BJ (cell line): ENCODE measurements at regions not wholly inside any gene's neighbourhood (a gene's known extent, or its start where the extent isn't known, plus 50 kb on each side); places are given as distances from the start of the nearest gene placed in this dataset.

ENCODE experiments used
- CTCF ChIA-PET: fragments of 350-600 bp; formaldehyde crosslinking; extraction: SDS; loops from one replicate; lab custom pipeline; 2021; ENCODE audit warnings: antibody characterized with exemption, inconsistent platforms; lab: Yijun Ruan, JAX
- POLR2A ChIA-PET: fragments of 300-600 bp; sonication (Branson Sonifier 250); formaldehyde crosslinking; extraction: SDS; loops from one replicate; lab custom pipeline; 2021; ENCODE audit warnings: antibody characterized with exemption; lab: Charles Lee
- DNase-seq: peaks from one replicate; pipeline ENCODE4 v3.0.0-alpha.2; 2011; ENCODE audit warnings: low read depth
- H3K27me3 ChIP-seq: 2 replicates; pipeline ENCODE4 v1.6.0; 2011; ENCODE audit warnings: low read length; ENCODE audit not compliant: control insufficient read depth, insufficient read depth
- H3K36me3 ChIP-seq: 2 replicates; pipeline ENCODE4 v1.5.1; 2011; ENCODE audit warnings: low read length; ENCODE audit not compliant: control insufficient read depth, insufficient read depth
- H3K4me3 ChIP-seq: 2 replicates; pipeline ENCODE4 v1.5.1; 2011; ENCODE audit warnings: low read depth, mild to moderate bottlenecking, control low read depth, low read length
- TF ChIP-seq, protein P1 (sequence below): IDR thresholded peaks from 2 replicates; pipeline ENCODE4 v1.5.1; 2011; ENCODE audit warnings: low read depth, mild to moderate bottlenecking, control low read depth, inconsistent platforms, low read length, moderate library complexity; ENCODE audit not compliant: insufficient read depth

DNA sequence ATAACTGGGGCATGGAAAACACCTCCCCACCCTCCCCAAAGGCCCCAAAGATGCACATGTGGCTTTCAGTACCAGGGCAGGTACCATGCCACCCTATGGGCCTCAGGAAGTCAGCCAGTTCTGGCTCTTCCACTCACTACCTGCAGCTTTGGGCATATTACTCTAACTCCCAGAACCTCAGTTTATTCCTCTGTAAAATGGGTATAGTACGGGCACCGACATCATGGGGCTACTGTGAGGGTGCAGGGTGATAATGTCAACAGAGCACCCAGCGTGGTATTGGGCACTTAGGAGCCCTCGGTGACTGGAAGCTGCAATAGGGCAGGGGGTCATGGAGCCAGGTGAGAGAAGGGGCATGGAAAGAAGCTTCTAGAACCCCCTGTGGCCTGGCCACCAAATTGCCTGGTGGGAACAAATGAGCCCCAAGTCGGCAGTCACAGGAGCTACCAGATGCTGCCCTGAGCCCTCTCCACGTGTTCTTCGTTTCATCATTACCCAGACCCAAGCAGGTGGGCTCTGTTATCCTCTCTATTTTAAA lies 512.1 kb downstream of the SHQ1 start:
- ChIA-PET POLR2A (interaction anchor here (0.8 kb wide), 1 partner anchor 13 kb away, joined by 4 read pairs; no protein-coding TSS in a partner anchor), CTCF (interaction anchor here (1.2 kb wide), 1 partner anchor 70 kb away, joined by 4 read pairs; no protein-coding TSS in a partner anchor)
- Histone ChIP-seq H3K4me3 (no peak overlapping the region), H3K36me3 (no peaks in the 10 kb centered on the region), H3K27me3 (no peaks in the 10 kb centered on the region)
- TF ChIP-seq, protein P1, sequence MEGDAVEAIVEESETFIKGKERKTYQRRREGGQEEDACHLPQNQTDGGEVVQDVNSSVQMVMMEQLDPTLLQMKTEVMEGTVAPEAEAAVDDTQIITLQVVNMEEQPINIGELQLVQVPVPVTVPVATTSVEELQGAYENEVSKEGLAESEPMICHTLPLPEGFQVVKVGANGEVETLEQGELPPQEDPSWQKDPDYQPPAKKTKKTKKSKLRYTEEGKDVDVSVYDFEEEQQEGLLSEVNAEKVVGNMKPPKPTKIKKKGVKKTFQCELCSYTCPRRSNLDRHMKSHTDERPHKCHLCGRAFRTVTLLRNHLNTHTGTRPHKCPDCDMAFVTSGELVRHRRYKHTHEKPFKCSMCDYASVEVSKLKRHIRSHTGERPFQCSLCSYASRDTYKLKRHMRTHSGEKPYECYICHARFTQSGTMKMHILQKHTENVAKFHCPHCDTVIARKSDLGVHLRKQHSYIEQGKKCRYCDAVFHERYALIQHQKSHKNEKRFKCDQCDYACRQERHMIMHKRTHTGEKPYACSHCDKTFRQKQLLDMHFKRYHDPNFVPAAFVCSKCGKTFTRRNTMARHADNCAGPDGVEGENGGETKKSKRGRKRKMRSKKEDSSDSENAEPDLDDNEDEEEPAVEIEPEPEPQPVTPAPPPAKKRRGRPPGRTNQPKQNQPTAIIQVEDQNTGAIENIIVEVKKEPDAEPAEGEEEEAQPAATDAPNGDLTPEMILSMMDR, result no peak
- DNase-seq, result no peak

DNA sequence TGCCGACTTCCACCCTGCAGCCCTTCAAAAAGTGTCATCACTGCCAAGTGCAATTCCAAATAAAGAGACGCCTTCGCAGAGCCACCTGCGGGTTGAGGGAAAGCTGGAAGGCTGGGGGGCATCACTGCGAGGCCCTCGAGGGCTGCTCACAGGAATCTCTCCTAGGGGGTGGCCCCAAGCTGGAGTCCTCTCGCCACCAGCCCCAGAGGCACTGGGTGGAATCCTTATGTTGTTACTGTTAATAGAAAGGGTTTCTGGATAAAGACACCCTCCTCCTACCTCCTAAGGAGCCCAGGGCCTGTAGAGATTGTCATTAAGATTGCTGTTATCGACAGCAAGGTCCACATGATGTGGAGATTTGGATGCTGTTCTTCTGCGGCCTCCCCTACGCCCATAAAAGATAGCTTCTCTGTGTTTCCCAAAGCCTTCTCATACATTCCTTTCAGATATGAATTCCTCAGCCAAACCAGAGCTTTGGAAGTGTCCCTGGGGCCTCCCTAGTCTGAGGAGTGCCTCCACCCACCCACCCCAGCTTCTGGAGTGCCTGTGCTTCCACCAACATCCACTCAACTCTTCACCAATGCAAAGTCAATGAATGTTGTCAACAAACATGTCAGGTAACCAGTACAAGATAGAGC lies 512.7 kb downstream of the SHQ1 start:
- Histone ChIP-seq H3K36me3 (no peaks in the 10 kb centered on the region), H3K27me3 (no peaks in the 10 kb centered on the region), H3K4me3 (no peak overlapping the region)
- no peak for DNase-seq
- POLR2A ChIA-PET, result no interaction called here
- CTCF ChIA-PET, result interaction anchor here (1.0 to 1.2 kb wide), 2 partner anchors 26 to 69 kb away, joined by 3 to 4 read pairs; no protein-coding TSS in a partner anchor
- TF ChIP-seq, protein P1, result no peak

DNA sequence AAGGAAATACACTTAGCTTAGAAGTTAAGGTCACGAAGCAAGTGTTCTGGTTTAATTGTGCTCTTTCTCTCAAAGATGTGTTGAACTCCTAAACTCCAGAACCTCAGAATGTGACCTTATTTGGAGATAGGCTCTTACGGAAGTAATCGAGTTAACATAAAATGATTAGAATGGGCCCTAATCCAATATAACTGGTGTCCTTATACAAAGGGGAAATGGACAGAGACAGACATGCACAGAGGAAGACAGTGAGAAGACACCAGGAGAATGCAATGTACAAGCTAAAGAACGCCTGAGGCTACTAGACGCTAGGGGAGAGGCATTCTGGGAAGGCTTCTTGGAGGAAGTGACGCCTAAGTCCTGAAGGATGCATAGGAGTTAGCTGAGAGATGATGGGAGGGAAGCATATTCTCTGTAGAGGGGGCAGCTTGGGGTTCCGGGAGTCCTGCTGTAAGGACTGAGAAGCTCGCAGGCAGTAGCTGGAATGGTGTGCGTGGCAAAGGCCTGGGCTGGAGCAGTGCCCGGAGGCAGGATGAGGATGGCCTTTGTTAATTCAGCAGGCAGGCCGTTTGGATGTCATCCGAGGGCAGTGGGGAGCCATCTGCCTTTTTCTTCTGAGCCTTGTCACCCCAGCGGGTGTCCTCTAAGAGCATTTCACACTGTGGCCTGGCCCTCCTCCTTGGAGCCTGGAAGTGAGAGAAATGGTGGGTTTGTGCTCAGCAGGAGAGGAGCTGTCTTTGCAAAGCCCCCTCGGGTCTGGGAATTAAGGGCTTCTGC lies 513.4 kb downstream of the SHQ1 start:
- ChIA-PET CTCF (interaction anchor here (0.6 to 1.2 kb wide), 4 partner anchors 25 to 780 kb away, joined by 3 to 4 read pairs (median 3); no protein-coding TSS in a partner anchor), POLR2A (no interaction called here)
- TF ChIP-seq, protein P1, result no peak
- Histone ChIP-seq H3K4me3 (no peak overlapping the region), H3K36me3 (no peaks in the 10 kb centered on the region), H3K27me3 (no peaks in the 10 kb centered on the region)
- no peak for DNase-seq

DNA sequence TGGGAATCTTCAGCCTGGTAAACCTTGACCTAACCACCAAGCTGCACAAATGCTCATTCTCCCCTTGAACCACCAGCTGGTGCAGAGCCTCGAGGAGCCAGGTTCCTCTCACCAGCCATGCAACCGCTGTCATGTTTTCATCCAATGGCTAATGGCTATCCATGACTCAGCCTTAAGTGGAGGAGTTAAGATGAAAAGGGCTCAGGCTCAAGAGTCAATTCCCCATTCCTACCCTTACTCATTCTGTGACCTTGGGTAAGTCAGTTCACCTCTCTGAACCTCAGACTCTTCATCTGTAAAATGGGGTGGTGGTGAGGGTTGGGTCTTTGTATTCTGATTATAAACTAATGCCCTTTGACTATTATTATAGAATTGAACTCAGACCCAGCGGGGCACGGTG lies 515.6 kb downstream of the SHQ1 start:
- H3K27me3 ChIP-seq, result no peaks in the 10 kb centered on the region
- DNase-seq, result no peak
- H3K36me3 ChIP-seq, result no peaks in the 10 kb centered on the region
- POLR2A ChIA-PET, result no interaction called here
- CTCF ChIA-PET, result no interaction called here
- no peak overlapping the region for H3K4me3 ChIP-seq
- TF ChIP-seq, protein P1, result no peak

DNA sequence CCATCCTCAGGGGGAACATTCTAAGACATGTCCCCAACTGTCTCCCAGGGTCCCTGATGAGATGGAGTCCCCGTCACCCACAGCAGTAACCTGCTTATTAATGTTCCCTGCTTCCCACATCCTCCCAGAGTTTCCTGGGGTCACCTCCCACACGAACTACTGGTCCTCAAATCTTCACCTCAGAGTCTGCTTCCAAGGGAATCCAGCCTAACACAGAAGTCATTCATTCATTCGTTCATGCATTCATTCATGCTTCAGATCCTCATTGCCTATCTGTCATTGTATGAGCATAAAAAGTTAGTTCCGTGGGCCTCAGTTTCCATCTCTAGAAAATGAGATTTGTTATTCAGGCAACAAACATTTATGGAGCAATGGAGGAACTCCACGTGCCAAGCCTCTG lies 516.2 kb downstream of the SHQ1 start:
- Histone ChIP-seq H3K27me3 (no peaks in the 10 kb centered on the region), H3K4me3 (no peak overlapping the region), H3K36me3 (no peaks in the 10 kb centered on the region)
- TF ChIP-seq, protein P1, result no peak
- ChIA-PET POLR2A (no interaction called here), CTCF (interaction anchor here (1.5 to 2.6 kb wide), 2 partner anchors 14 to 17 kb away, joined by 4 to 10 read pairs; no protein-coding TSS in a partner anchor)
- no peak for DNase-seq
